Activated CD4-positive, alpha-beta T cell treated with anti-CD3 and anti-CD28 coated beads, Interleukin-2, amount 50 U/mL, for 24 hours (primary cell): ENCODE measurements at regions not wholly inside any gene's neighbourhood (a gene's known extent, or its start where the extent isn't known, plus 50 kb on each side); places are given as distances from the start of the nearest gene placed in this dataset.

Experiments used
- DNase-seq, 2 donors: peaks; one replicate each; pipeline ENCODE4 v3.0.0-alpha.2; 2020; ENCODE audit warnings: low read depth in 1 of 2, low spot score in 1 of 2

- DNase-seq: no peak
Observed at GRCh38 chr1:29708796-29709703, 472.7 kb downstream of the PTPRU start.

DNA sequence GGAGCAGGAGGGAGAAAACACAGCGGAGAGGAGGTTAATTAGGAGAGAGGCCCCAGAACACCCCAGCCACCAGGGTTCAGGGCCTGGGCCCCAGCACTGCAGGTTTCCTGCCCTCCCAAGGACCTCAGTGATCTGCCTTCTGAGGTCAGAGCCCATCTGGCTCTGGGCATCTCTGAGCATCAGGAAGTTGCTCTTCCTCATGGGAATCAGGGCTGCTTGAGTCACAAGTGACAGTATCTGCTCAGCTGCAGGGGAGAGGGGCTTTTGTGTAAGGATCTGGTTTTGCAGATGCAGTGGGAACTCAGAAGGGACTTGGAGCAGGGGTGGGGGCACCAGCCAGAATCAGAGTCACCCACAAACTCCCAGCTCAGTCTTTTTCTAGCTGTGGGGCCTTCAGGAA is 472.1 kb downstream of the PTPRU start:
- DNase-seq: no peak

DNA sequence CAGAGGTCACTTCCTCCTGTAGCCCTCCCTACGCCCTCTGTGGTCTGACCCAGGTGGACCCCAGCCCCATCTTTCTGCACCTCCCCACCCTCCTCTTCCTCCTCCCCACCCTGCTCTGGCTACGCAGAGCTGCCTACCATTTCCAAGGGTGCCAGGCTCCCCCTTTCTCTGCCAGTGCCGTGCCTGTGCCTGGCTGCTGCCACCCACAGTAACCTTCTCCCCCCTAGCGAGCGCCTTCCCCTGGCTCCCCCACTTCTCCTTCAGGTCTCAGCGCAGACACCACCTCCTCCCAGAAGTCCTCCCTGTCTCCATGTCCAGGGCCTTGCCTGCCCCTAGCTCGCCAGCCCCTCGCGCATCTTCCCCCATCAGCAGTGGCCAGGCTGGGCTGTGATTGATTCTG is 471.5 kb downstream of the PTPRU start:
- no peak for DNase-seq

- DNase-seq: no peak
Observed at GRCh38 chr1:29706936-29707335, 470.6 kb downstream of the PTPRU start.

DNA sequence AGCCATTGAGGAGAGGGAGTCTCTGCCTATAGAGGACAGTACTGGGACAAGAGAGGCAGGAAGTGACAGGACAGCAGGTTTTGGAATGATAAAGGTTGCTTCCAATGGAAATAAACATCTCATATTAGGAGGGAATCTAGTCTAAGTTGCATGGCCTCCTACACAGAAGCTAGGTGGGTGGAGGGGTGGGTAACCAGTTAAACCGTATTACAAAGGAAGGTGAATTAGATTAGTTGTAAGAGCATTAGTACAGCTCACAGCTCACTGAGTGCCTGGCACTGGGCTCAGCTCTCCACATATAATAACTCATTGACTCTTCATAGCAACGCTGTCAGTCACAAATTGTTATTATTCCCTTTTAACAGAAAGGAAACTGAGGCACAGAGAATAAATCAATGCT is 468.1 kb downstream of the PTPRU start:
- no peak for DNase-seq

- no peak for DNase-seq
Observed at GRCh38 chr1:29703596-29704370, 467.5 kb downstream of the PTPRU start.

- DNase-seq: no peak
Observed at GRCh38 chr1:29700491-29700890, 464.2 kb downstream of the PTPRU start.

- DNase-seq: no peak
Observed at GRCh38 chr1:29698626-29699025, 462.3 kb downstream of the PTPRU start.

GRCh38 chr1:29698033-29698432 is 461.7 kb downstream of the PTPRU start:
- no peak for DNase-seq

DNA sequence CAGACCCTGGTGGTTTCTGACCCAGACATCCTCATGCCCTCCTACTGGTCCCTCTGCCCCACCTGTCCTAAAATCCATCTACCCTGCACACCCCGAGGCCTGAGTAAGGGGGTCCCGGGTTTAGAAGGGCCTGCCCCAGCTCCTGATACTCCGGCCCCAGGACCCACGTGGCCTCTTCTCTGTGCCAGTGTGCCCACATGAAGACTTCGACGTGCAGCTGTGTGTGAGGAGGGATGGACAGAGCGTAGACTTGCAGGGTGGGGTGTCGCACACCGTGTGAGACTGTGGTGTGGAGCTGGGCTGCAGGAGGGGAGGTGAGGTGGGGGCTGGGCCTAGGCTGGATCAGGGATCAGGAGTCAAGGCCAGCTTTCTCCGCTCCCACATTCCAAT is 461.1 kb downstream of the PTPRU start:
- DNase-seq: no peak

- DNase-seq: no peak
Observed at GRCh38 chr1:29696656-29697390, 460.5 kb downstream of the PTPRU start.

- no peak for DNase-seq
Observed at GRCh38 chr1:29695803-29696202, 459.5 kb downstream of the PTPRU start.

- DNase-seq: no peak
Observed at GRCh38 chr1:29695036-29695435, 458.7 kb downstream of the PTPRU start.

DNA sequence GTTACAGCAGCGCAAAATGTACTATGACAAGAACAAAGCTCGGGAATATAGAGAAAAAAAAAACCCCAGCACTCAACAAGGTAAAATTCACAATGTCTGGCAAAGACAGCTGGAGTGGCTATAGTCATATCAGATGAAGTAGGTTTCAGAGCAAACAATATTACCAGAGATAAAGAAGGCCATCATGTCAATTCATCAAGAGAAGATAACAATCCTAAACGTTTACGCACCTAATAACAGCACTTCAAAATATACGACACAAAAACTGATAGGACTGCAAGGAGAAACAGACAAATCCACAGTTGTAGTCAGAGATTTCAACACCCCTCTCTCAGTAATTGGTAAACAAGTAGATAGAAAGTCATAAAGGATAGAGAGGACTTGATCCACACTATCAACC is 455.2 kb downstream of the PTPRU start:
- no peak for DNase-seq

- no peak for DNase-seq
Observed at GRCh38 chr1:29690156-29690555, 453.8 kb downstream of the PTPRU start.

GRCh38 chr1:29689372-29690030 is 453.2 kb downstream of the PTPRU start:
- DNase-seq: no peak

GRCh38 chr1:29688471-29689365 is 452.4 kb downstream of the PTPRU start:
- no peak for DNase-seq

DNA sequence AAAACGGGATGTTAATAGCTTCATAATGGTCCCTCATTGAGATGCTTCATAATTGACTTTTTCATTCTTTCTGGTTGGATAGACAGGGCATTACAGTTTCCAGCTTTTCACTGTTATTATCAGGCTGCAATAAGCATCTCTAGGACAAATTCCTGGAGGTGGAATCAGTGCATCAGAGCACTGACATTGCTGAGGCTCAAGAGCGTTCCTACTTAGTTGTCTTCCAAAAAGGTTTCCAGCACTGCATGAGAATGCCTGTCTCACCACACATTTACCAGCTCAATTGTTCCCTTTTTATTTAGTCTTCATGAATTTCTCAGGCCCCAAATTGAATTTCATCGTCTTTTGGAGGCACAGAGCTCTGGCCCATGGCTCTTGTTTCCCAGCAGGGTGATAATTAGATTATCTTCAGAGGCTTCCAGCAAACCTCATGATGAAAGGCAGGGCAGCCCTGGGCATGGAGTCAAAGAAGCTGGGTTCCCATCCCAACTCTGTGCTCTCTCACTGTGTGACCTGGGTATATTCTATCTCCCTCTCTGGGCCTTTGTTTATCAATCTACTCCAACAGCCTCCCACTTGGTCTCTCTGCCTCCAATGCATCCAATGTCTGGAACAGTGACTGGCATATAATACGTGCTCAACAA is 451.4 kb downstream of the PTPRU start:
- no peak for DNase-seq

GRCh38 chr1:29687166-29687565 is 450.8 kb downstream of the PTPRU start:
- no peak for DNase-seq
